C4-2B (cell line): ENCODE measurements at regions not wholly inside any gene's neighbourhood (a gene's known extent, or its start where the extent isn't known, plus 50 kb on each side); places are given as distances from the start of the nearest gene placed in this dataset.

Experiments
- CTCF ChIP-seq: fragments of 450-650 bp; conservative IDR thresholded peaks from 2 replicates; pipeline ENCODE4 v1.5.1; 2017; ENCODE audit warnings: mild to moderate bottlenecking
- ZFX ChIP-seq: fragments of 450-650 bp; IDR thresholded peaks from 2 replicates; pipeline ENCODE4 v1.6.1; 2017

GRCh38 chr6:147642458-147642857 is 134.0 kb downstream of the SAMD5 start:
- TF ChIP-seq CTCF, result no peak
- TF ChIP-seq ZFX, result no peak
